ENCODE measurements at regions not wholly inside any gene's neighbourhood (a gene's known extent, or its start where the extent isn't known, plus 50 kb on each side); places are given as distances from the start of the nearest gene placed in this dataset.

GRCh38 chr5:125847561-125847960 lies 575.6 kb upstream of the GRAMD2B start:
- ChIA-PET CTCF (no interaction called here), POLR2A (no interaction called here)
- H3K4me3 ChIP-seq (ENCODE audit: low read depth, low read length), result no peak overlapping the region
- DNase-seq (ENCODE audit: low read depth, low spot score), result no peak
- no peak for TF ChIP-seq CTCF (IDR thresholded peaks at IDR 0.05; ENCODE audit: insufficient read depth, low read length, missing control alignments)

- H3K4me3 ChIP-seq (ENCODE audit: low read depth, low read length), result no peak overlapping the region
- ChIA-PET CTCF (no interaction called here), POLR2A (no interaction called here)
- TF ChIP-seq CTCF (IDR thresholded peaks at IDR 0.05; ENCODE audit: insufficient read depth, low read length, missing control alignments), result no peak
- no peak for DNase-seq (ENCODE audit: low read depth, low spot score)
Measured at GRCh38 chr5:125848751-125849150, 574.5 kb upstream of the GRAMD2B start.

- DNase-seq (ENCODE audit: low read depth, low spot score), result no peak
- ChIA-PET CTCF (interaction anchor here (0.6 kb wide), 1 partner anchor 21 kb away, joined by 3 read pairs; no protein-coding TSS in a partner anchor), POLR2A (no interaction called here)
- no peak overlapping the region for H3K4me3 ChIP-seq (ENCODE audit: low read depth, low read length)
- TF ChIP-seq CTCF (IDR thresholded peaks at IDR 0.05; ENCODE audit: insufficient read depth, low read length, missing control alignments), result no peak
Measured at GRCh38 chr5:125856949-125857348, 566.3 kb upstream of the GRAMD2B start.

- ChIA-PET CTCF (no interaction called here), POLR2A (no interaction called here)
- TF ChIP-seq CTCF (IDR thresholded peaks at IDR 0.05; ENCODE audit: insufficient read depth, low read length, missing control alignments), result no peak
- DNase-seq (ENCODE audit: low read depth, low spot score), result no peak
- no peak overlapping the region for H3K4me3 ChIP-seq (ENCODE audit: low read depth, low read length)
Measured at GRCh38 chr5:125863579-125863978, 559.6 kb upstream of the GRAMD2B start.

GRCh38 chr5:125865166-125865815 lies 557.9 kb upstream of the GRAMD2B start:
- TF ChIP-seq CTCF (IDR thresholded peaks at IDR 0.05; ENCODE audit: insufficient read depth, low read length, missing control alignments), result no peak
- DNase-seq (ENCODE audit: low read depth, low spot score), result no peak

GRCh38 chr5:125868036-125868435 lies 555.2 kb upstream of the GRAMD2B start:
- ChIA-PET POLR2A (no interaction called here), CTCF (no interaction called here)
- no peak overlapping the region for H3K4me3 ChIP-seq (ENCODE audit: low read depth, low read length)
- DNase-seq (ENCODE audit: low read depth, low spot score), result no peak
- no peak for TF ChIP-seq CTCF (IDR thresholded peaks at IDR 0.05; ENCODE audit: insufficient read depth, low read length, missing control alignments)

More at GRCh38 chr5:125865166-125865815, 557.9 kb upstream of the GRAMD2B start:
- CTCF ChIA-PET, result no interaction called here
- POLR2A ChIA-PET, result no interaction called here
- H3K4me3 ChIP-seq (ENCODE audit: low read depth, low read length), result no peak overlapping the region
